ENCODE measurements at regions not wholly inside any gene's neighbourhood (a gene's known extent, or its start where the extent isn't known, plus 50 kb on each side); places are given as distances from the start of the nearest gene placed in this dataset.

- intact Hi-C loops (cut with micrococcal nuclease): no loop called here
- no peak overlapping the region for H3K4me3 ChIP-seq (replicated peaks in 1 of 3; ENCODE audit: low read depth in 2 of 3, low read length in 3 of 3)
- Mint-ChIP-seq H3K9me3 (peaks cover 0 to 4% (median 0%) of the 10 kb centered on the region in 7 donors), H3K4me3 (no peak overlapping the region), H3K36me3 (no peaks in the 10 kb centered on the region), H3K27me3 (ENCODE audit: low read depth in 3 of 3) (peaks cover 0 to 6% (median 2%) of the 10 kb centered on the region in 3 donors), H3K27ac (no peak overlapping the region), H3K4me1 (no peaks in the 10 kb centered on the region)
- H4K20me1 ChIP-seq (ENCODE audit: insufficient read depth, low read length): no peaks in the 10 kb centered on the region
- no peak for DNase-seq
- no peaks in the 10 kb centered on the region for H3K79me2 ChIP-seq (ENCODE audit: insufficient read depth, low read length)
- no peaks in the 10 kb centered on the region for H3K4me1 ChIP-seq (ENCODE audit: control insufficient read depth in 1 of 2, insufficient read depth in 2 of 2, low read length in 2 of 2)
- WGBS (ENCODE audit: insufficient coverage): 97% methylated on average over 4 of the region's 7 CpGs
- no peaks in the 10 kb centered on the region for H3K27me3 ChIP-seq (ENCODE audit: control insufficient read depth in 2 of 2, insufficient read depth in 2 of 2, low read length in 2 of 2)
- H3K4me2 ChIP-seq (replicated peaks; ENCODE audit: extremely low read depth, low read length, poor library complexity, severe bottlenecking): no peak overlapping the region
- H3K9me3 ChIP-seq (replicated peaks in 1 of 2; ENCODE audit: control insufficient read depth in 1 of 2, insufficient read depth in 1 of 2, low read length in 2 of 2): no peaks in the 10 kb centered on the region
- H3K27ac ChIP-seq (ENCODE audit: low read depth in 1 of 2, low read length in 2 of 2): no peak overlapping the region
- no peak for TF ChIP-seq CTCF (IDR thresholded peaks at IDR 0.05)
- no peak overlapping the region for H2AFZ ChIP-seq (ENCODE audit: insufficient read depth, low read depth, low read length, poor library complexity, severe bottlenecking)
- H3K36me3 ChIP-seq (replicated peaks in 1 of 2; ENCODE audit: control insufficient read depth in 1 of 2, insufficient read depth in 2 of 2, low read length in 2 of 2): no peaks in the 10 kb centered on the region
- no peak overlapping the region for H3K9ac ChIP-seq (ENCODE audit: insufficient read depth, low read length, poor library complexity, severe bottlenecking)
These were observed 374.6 kb upstream of the USP24 start for GRCh38 chr1:55589671-55590297.

GRCh38 chr1:55588309-55588708 lies 373.1 kb upstream of the USP24 start:
- DNase-seq: no peak
- Histone ChIP-seq H3K36me3 (replicated peaks in 1 of 2; ENCODE audit: control insufficient read depth in 1 of 2, insufficient read depth in 2 of 2, low read length in 2 of 2) (no peaks in the 10 kb centered on the region), H3K4me1 (ENCODE audit: control insufficient read depth in 1 of 2, insufficient read depth in 2 of 2, low read length in 2 of 2) (no peaks in the 10 kb centered on the region), H4K20me1 (ENCODE audit: insufficient read depth, low read length) (no peaks in the 10 kb centered on the region), H2AFZ (ENCODE audit: insufficient read depth, low read depth, low read length, poor library complexity, severe bottlenecking) (no peak overlapping the region), H3K27me3 (ENCODE audit: control insufficient read depth in 2 of 2, insufficient read depth in 2 of 2, low read length in 2 of 2) (no peaks in the 10 kb centered on the region), H3K79me2 (ENCODE audit: insufficient read depth, low read length) (no peaks in the 10 kb centered on the region), H3K9me3 (replicated peaks in 1 of 2; ENCODE audit: control insufficient read depth in 1 of 2, insufficient read depth in 1 of 2, low read length in 2 of 2) (no peaks in the 10 kb centered on the region), H3K4me2 (replicated peaks; ENCODE audit: extremely low read depth, low read length, poor library complexity, severe bottlenecking) (no peak overlapping the region), H3K9ac (ENCODE audit: insufficient read depth, low read length, poor library complexity, severe bottlenecking) (no peak overlapping the region), H3K4me3 (replicated peaks in 1 of 3; ENCODE audit: low read depth in 2 of 3, low read length in 3 of 3) (no peak overlapping the region), H3K27ac (ENCODE audit: low read depth in 1 of 2, low read length in 2 of 2) (no peak overlapping the region)
- H3K9me3 Mint-ChIP-seq: peaks cover 0 to 3% (median 0%) of the 10 kb centered on the region in 7 donors
- no peak overlapping the region for H3K4me3 Mint-ChIP-seq
- H3K36me3 Mint-ChIP-seq: no peaks in the 10 kb centered on the region
- no peak for TF ChIP-seq CTCF (IDR thresholded peaks at IDR 0.05)
- H3K27me3 Mint-ChIP-seq (ENCODE audit: low read depth in 3 of 3): peaks cover 2 to 4% (median 3%) of the 10 kb centered on the region in 3 donors
- no peaks in the 10 kb centered on the region for H3K4me1 Mint-ChIP-seq
- no peak overlapping the region for H3K27ac Mint-ChIP-seq
- 80% methylated on average over 1 of the region's 2 CpGs for whole genome bisulfite sequencing (ENCODE audit: insufficient coverage)
- intact Hi-C loops (cut with micrococcal nuclease): no loop called here

Data from CD14-positive monocyte (primary cell).